GM23338 (cell line): ENCODE measurements at regions not wholly inside any gene's neighbourhood (a gene's known extent, or its start where the extent isn't known, plus 50 kb on each side); places are given as distances from the start of the nearest gene placed in this dataset.

Experiments used
- CREB1 ChIP-seq: fragments of 250-450 bp; sonication (Bioruptor Pico); IDR thresholded peaks from 2 replicates; pipeline ENCODE4 v1.5.0; 2020; ENCODE audit warnings: low read depth, mild to moderate bottlenecking, moderate library complexity
- EZH2 ChIP-seq: fragments of 200-600 bp; sonication (generic); IDR thresholded peaks from one replicate; pipeline ENCODE4 v1.8.0; 2017; ENCODE audit warnings: antibody characterized with exemption, mild to moderate bottlenecking, low read depth; ENCODE audit not compliant: unreplicated experiment
- EZH2phosphoT487 ChIP-seq: fragments of 200-600 bp; sonication (generic); IDR thresholded peaks from one replicate; pipeline ENCODE4 v1.8.1; 2018; ENCODE audit warnings: antibody characterized with exemption; ENCODE audit not compliant: unreplicated experiment
- JUNB ChIP-seq: IDR thresholded peaks from one replicate; pipeline ENCODE4 v1.6.1; 2016; ENCODE audit warnings: antibody characterized with exemption; ENCODE audit not compliant: unreplicated experiment
- NANOG ChIP-seq: IDR thresholded peaks from 2 replicates; pipeline ENCODE4 v1.6.1; 2016; ENCODE audit warnings: antibody characterized with exemption, borderline replicate concordance
- POLR2AphosphoS5 ChIP-seq: IDR thresholded peaks from 2 replicates; pipeline ENCODE4 v1.6.1; 2016; ENCODE audit warnings: antibody characterized with exemption, low read depth
- STAT1 ChIP-seq: IDR thresholded peaks from one replicate; pipeline ENCODE4 v1.6.1; 2016; ENCODE audit warnings: antibody characterized with exemption; ENCODE audit not compliant: unreplicated experiment
- ZNF114 ChIP-seq: fragments of 250-450 bp; sonication (Bioruptor Pico); IDR thresholded peaks from 2 replicates; pipeline ENCODE4 v1.5.0; 2020; ENCODE audit warnings: mild to moderate bottlenecking, moderate library complexity
- ZNF331 ChIP-seq: fragments of 250-450 bp; sonication (Bioruptor Pico); IDR thresholded peaks from 2 replicates; pipeline ENCODE4 v1.5.0; 2020; ENCODE audit warnings: low read depth, mild to moderate bottlenecking, moderate library complexity
- TF ChIP-seq, protein P1 (sequence below), 2 experiments: fragments of 200-600 bp in 1 of 2; sonication (generic) in 1 of 2; conservative IDR thresholded peaks; 2 replicates each; pipeline versions ENCODE4 v1.5.1 to v1.6.1; 2016 to 2017; ENCODE audit warnings: antibody characterized with exemption in 2 of 2, low read depth in 2 of 2, mild to moderate bottlenecking in 2 of 2, moderate library complexity in 1 of 2
- TF ChIP-seq, protein P2 (sequence below): IDR thresholded peaks from one replicate; pipeline ENCODE4 v1.6.1; 2018; ENCODE audit warnings: antibody characterized with exemption; ENCODE audit not compliant: unreplicated experiment
- TF ChIP-seq, protein P3 (sequence below): IDR thresholded peaks from 2 replicates; pipeline ENCODE4 v1.6.1; 2016; ENCODE audit warnings: antibody characterized with exemption
- TF ChIP-seq, protein P4 (sequence below): fragments of 250-450 bp; sonication (Bioruptor Pico); IDR thresholded peaks from 2 replicates; pipeline ENCODE4 v1.5.0; 2020; ENCODE audit warnings: mild to moderate bottlenecking, moderate library complexity

DNA sequence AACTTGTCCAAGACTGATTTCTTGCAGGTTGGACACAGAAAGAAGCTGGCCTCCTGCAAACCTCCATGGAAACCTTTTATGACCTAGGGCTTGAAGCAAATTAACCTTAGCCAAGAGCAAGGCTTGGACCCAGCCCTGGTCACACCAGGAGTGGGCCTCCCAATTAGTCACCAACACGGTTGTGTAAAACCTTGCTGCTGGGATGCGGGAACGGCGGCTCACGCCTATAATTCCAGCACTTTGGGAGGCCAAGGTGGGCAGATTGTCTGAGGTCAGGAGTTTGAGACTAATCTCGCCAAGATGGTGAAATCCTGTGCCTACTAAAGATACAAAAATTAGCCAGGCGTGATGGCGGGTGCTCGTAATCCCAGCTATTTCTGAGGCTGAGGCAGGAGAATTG lies 419.9 kb downstream of the AASDHPPT start:
- TF ChIP-seq, protein P1, sequence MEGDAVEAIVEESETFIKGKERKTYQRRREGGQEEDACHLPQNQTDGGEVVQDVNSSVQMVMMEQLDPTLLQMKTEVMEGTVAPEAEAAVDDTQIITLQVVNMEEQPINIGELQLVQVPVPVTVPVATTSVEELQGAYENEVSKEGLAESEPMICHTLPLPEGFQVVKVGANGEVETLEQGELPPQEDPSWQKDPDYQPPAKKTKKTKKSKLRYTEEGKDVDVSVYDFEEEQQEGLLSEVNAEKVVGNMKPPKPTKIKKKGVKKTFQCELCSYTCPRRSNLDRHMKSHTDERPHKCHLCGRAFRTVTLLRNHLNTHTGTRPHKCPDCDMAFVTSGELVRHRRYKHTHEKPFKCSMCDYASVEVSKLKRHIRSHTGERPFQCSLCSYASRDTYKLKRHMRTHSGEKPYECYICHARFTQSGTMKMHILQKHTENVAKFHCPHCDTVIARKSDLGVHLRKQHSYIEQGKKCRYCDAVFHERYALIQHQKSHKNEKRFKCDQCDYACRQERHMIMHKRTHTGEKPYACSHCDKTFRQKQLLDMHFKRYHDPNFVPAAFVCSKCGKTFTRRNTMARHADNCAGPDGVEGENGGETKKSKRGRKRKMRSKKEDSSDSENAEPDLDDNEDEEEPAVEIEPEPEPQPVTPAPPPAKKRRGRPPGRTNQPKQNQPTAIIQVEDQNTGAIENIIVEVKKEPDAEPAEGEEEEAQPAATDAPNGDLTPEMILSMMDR (conservative IDR thresholded peaks at IDR 0.05; ENCODE audit: low read depth in 2 of 2), result no peak
- TF ChIP-seq EZH2phosphoT487 (no peak), POLR2AphosphoS5 (no peak), CREB1 (CRISPR knock-in tag) (no peak), EZH2 (no peak), ZNF331 (CRISPR knock-in tag) (no peak), ZNF114 (CRISPR knock-in tag) (no peak), NANOG (no peak), STAT1 (no peak), JUNB (no peak)
- TF ChIP-seq, protein P2, sequence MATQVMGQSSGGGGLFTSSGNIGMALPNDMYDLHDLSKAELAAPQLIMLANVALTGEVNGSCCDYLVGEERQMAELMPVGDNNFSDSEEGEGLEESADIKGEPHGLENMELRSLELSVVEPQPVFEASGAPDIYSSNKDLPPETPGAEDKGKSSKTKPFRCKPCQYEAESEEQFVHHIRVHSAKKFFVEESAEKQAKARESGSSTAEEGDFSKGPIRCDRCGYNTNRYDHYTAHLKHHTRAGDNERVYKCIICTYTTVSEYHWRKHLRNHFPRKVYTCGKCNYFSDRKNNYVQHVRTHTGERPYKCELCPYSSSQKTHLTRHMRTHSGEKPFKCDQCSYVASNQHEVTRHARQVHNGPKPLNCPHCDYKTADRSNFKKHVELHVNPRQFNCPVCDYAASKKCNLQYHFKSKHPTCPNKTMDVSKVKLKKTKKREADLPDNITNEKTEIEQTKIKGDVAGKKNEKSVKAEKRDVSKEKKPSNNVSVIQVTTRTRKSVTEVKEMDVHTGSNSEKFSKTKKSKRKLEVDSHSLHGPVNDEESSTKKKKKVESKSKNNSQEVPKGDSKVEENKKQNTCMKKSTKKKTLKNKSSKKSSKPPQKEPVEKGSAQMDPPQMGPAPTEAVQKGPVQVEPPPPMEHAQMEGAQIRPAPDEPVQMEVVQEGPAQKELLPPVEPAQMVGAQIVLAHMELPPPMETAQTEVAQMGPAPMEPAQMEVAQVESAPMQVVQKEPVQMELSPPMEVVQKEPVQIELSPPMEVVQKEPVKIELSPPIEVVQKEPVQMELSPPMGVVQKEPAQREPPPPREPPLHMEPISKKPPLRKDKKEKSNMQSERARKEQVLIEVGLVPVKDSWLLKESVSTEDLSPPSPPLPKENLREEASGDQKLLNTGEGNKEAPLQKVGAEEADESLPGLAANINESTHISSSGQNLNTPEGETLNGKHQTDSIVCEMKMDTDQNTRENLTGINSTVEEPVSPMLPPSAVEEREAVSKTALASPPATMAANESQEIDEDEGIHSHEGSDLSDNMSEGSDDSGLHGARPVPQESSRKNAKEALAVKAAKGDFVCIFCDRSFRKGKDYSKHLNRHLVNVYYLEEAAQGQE, result no peak
- TF ChIP-seq, protein P3, sequence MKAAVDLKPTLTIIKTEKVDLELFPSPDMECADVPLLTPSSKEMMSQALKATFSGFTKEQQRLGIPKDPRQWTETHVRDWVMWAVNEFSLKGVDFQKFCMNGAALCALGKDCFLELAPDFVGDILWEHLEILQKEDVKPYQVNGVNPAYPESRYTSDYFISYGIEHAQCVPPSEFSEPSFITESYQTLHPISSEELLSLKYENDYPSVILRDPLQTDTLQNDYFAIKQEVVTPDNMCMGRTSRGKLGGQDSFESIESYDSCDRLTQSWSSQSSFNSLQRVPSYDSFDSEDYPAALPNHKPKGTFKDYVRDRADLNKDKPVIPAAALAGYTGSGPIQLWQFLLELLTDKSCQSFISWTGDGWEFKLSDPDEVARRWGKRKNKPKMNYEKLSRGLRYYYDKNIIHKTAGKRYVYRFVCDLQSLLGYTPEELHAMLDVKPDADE, result no peak
- TF ChIP-seq, protein P4, sequence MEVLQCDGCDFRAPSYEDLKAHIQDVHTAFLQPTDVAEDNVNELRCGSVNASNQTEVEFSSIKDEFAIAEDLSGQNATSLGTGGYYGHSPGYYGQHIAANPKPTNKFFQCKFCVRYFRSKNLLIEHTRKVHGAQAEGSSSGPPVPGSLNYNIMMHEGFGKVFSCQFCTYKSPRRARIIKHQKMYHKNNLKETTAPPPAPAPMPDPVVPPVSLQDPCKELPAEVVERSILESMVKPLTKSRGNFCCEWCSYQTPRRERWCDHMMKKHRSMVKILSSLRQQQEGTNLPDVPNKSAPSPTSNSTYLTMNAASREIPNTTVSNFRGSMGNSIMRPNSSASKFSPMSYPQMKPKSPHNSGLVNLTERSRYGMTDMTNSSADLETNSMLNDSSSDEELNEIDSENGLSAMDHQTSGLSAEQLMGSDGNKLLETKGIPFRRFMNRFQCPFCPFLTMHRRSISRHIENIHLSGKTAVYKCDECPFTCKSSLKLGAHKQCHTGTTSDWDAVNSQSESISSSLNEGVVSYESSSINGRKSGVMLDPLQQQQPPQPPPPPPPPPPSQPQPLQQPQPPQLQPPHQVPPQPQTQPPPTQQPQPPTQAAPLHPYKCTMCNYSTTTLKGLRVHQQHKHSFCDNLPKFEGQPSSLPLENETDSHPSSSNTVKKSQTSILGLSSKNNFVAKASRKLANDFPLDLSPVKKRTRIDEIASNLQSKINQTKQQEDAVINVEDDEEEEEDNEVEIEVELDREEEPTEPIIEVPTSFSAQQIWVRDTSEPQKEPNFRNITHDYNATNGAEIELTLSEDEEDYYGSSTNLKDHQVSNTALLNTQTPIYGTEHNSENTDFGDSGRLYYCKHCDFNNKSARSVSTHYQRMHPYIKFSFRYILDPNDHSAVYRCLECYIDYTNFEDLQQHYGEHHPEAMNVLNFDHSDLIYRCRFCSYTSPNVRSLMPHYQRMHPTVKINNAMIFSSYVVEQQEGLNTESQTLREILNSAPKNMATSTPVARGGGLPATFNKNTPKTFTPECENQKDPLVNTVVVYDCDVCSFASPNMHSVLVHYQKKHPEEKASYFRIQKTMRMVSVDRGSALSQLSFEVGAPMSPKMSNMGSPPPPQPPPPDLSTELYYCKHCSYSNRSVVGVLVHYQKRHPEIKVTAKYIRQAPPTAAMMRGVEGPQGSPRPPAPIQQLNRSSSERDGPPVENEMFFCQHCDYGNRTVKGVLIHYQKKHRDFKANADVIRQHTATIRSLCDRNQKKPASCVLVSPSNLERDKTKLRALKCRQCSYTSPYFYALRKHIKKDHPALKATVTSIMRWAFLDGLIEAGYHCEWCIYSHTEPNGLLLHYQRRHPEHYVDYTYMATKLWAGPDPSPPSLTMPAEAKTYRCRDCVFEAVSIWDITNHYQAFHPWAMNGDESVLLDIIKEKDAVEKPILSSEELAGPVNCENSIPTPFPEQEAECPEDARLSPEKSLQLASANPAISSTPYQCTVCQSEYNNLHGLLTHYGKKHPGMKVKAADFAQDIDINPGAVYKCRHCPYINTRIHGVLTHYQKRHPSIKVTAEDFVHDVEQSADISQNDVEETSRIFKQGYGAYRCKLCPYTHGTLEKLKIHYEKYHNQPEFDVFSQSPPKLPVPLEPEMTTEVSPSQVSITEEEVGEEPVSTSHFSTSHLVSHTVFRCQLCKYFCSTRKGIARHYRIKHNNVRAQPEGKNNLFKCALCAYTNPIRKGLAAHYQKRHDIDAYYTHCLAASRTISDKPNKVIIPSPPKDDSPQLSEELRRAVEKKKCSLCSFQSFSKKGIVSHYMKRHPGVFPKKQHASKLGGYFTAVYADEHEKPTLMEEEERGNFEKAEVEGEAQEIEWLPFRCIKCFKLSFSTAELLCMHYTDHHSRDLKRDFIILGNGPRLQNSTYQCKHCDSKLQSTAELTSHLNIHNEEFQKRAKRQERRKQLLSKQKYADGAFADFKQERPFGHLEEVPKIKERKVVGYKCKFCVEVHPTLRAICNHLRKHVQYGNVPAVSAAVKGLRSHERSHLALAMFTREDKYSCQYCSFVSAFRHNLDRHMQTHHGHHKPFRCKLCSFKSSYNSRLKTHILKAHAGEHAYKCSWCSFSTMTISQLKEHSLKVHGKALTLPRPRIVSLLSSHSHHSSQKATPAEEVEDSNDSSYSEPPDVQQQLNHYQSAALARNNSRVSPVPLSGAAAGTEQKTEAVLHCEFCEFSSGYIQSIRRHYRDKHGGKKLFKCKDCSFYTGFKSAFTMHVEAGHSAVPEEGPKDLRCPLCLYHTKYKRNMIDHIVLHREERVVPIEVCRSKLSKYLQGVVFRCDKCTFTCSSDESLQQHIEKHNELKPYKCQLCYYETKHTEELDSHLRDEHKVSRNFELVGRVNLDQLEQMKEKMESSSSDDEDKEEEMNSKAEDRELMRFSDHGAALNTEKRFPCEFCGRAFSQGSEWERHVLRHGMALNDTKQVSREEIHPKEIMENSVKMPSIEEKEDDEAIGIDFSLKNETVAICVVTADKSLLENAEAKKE (CRISPR knock-in tag), result no peak
